ENCODE measurements at regions not wholly inside any gene's neighbourhood (a gene's known extent, or its start where the extent isn't known, plus 50 kb on each side); places are given as distances from the start of the nearest gene placed in this dataset.

DNA sequence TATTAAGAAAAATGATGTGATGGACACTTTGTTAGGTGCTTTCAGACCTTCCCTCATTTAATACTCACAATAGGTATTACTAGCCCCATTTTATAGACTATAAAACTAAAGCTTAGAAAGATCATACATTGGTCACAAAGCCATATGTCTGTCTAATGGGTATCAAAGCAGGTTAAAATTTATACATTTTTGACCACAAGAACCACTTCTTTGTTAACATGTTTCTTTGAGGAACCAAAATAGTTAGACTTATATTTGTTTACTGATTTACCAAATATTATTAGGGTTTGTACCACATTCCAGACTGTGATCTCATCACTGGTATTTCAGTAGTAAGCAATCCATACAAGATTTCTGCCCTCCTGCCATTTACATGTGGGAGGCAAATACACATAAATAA, 363.3 kb downstream of the NAF1 start:
- no peak for DNase-seq (ENCODE audit: extremely low spot score in 2 of 2)
- intact Hi-C loops (cut with DNase I), result no loop called here
- Histone ChIP-seq H3K9me3 (no peaks in the 10 kb centered on the region), H3K27ac (no peak overlapping the region), H3K36me3 (no peaks in the 10 kb centered on the region), H3K4me1 (no peaks in the 10 kb centered on the region), H3K27me3 (no peaks in the 10 kb centered on the region), H3K4me3 (no peak overlapping the region)
- TF ChIP-seq POLR2A (IDR thresholded peaks at IDR 0.05) (no peak), CTCF (IDR thresholded peaks at IDR 0.05) (no peak), POLR2AphosphoS5 (IDR thresholded peaks at IDR 0.05; ENCODE audit: insufficient read depth in 1 of 2, low read depth in 1 of 2) (no peak)

GRCh38 chr4:162797108-162797507, 369.6 kb downstream of the NAF1 start:
- Histone ChIP-seq H3K27ac (no peak overlapping the region), H3K36me3 (no peaks in the 10 kb centered on the region), H3K4me3 (no peak overlapping the region), H3K4me1 (no peaks in the 10 kb centered on the region), H3K27me3 (no peaks in the 10 kb centered on the region), H3K9me3 (no peaks in the 10 kb centered on the region)
- TF ChIP-seq CTCF (IDR thresholded peaks at IDR 0.05) (no peak), POLR2AphosphoS5 (IDR thresholded peaks at IDR 0.05; ENCODE audit: insufficient read depth in 1 of 2, low read depth in 1 of 2) (no peak), POLR2A (IDR thresholded peaks at IDR 0.05) (no peak)
- intact Hi-C loops (cut with DNase I), result no loop called here
- no peak for DNase-seq (ENCODE audit: extremely low spot score in 2 of 2)

- Histone ChIP-seq H3K36me3 (no peaks in the 10 kb centered on the region), H3K4me3 (no peak overlapping the region), H3K27ac (no peak overlapping the region), H3K4me1 (no peaks in the 10 kb centered on the region), H3K9me3 (no peaks in the 10 kb centered on the region), H3K27me3 (no peaks in the 10 kb centered on the region)
- no peak for TF ChIP-seq POLR2AphosphoS5 (IDR thresholded peaks at IDR 0.05; ENCODE audit: insufficient read depth in 1 of 2, low read depth in 1 of 2)
- no peak for TF ChIP-seq CTCF (IDR thresholded peaks at IDR 0.05)
- TF ChIP-seq POLR2A (IDR thresholded peaks at IDR 0.05), result no peak
- intact Hi-C loops (cut with DNase I), result no loop called here
- no peak for DNase-seq (ENCODE audit: extremely low spot score in 2 of 2)
These were observed 373.1 kb downstream of the NAF1 start for GRCh38 chr4:162793571-162793970.

- no peak for DNase-seq (ENCODE audit: extremely low spot score in 2 of 2)
- Histone ChIP-seq H3K4me1 (no peaks in the 10 kb centered on the region), H3K9me3 (no peaks in the 10 kb centered on the region), H3K27ac (no peak overlapping the region), H3K4me3 (no peak overlapping the region), H3K27me3 (no peaks in the 10 kb centered on the region), H3K36me3 (no peaks in the 10 kb centered on the region)
- intact Hi-C loops (cut with DNase I), result no loop called here
- TF ChIP-seq CTCF (IDR thresholded peaks at IDR 0.05) (no peak), POLR2A (IDR thresholded peaks at IDR 0.05) (no peak), POLR2AphosphoS5 (IDR thresholded peaks at IDR 0.05; ENCODE audit: insufficient read depth in 1 of 2, low read depth in 1 of 2) (no peak)
These were observed 373.7 kb downstream of the NAF1 start for GRCh38 chr4:162793004-162793403.

GRCh38 chr4:162791226-162791625, 375.5 kb downstream of the NAF1 start:
- no peak overlapping the region for H3K4me3 ChIP-seq
- no peaks in the 10 kb centered on the region for H3K27me3 ChIP-seq
- H3K27ac ChIP-seq, result no peak overlapping the region
- no peaks in the 10 kb centered on the region for H3K36me3 ChIP-seq
- no peaks in the 10 kb centered on the region for H3K9me3 ChIP-seq
- no peaks in the 10 kb centered on the region for H3K4me1 ChIP-seq
- intact Hi-C loops (cut with DNase I), result no loop called here
- DNase-seq (ENCODE audit: extremely low spot score in 2 of 2), result no peak
- TF ChIP-seq POLR2A (IDR thresholded peaks at IDR 0.05) (no peak), CTCF (IDR thresholded peaks at IDR 0.05) (no peak), POLR2AphosphoS5 (IDR thresholded peaks at IDR 0.05; ENCODE audit: insufficient read depth in 1 of 2, low read depth in 1 of 2) (no peak)

All from vagina (tissue), 2 donors.